GM12872 (cell line): ENCODE measurements at regions not wholly inside any gene's neighbourhood (a gene's known extent, or its start where the extent isn't known, plus 50 kb on each side); places are given as distances from the start of the nearest gene placed in this dataset.

ENCODE experiments used
- TF ChIP-seq, protein P1 (sequence below): IDR thresholded peaks from 3 replicates; pipeline ENCODE4 v1.5.1; 2011; ENCODE audit warnings: low read depth, mild to moderate bottlenecking, low read length, moderate library complexity; ENCODE audit not compliant: insufficient read depth

DNA sequence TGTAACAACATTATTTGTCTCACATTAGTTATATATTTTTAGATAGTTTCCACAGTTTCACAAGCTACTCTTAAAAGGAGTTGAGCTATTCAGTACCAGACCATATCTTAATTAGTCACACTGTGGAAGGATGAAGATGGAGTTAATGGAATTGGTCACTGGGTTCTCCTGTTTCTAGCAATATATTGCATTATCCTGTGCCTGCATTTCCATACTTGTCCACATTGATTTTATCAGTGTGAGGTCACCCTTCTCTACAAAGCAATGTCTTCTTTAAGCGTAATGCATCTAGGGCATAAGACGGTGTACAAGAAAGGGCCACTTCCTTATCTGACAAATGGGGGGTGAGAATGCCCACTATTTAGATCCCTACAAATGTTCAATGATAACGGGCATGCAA, 216.8 kb upstream of the TANK start:
- TF ChIP-seq, protein P1, sequence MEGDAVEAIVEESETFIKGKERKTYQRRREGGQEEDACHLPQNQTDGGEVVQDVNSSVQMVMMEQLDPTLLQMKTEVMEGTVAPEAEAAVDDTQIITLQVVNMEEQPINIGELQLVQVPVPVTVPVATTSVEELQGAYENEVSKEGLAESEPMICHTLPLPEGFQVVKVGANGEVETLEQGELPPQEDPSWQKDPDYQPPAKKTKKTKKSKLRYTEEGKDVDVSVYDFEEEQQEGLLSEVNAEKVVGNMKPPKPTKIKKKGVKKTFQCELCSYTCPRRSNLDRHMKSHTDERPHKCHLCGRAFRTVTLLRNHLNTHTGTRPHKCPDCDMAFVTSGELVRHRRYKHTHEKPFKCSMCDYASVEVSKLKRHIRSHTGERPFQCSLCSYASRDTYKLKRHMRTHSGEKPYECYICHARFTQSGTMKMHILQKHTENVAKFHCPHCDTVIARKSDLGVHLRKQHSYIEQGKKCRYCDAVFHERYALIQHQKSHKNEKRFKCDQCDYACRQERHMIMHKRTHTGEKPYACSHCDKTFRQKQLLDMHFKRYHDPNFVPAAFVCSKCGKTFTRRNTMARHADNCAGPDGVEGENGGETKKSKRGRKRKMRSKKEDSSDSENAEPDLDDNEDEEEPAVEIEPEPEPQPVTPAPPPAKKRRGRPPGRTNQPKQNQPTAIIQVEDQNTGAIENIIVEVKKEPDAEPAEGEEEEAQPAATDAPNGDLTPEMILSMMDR: no peak

DNA sequence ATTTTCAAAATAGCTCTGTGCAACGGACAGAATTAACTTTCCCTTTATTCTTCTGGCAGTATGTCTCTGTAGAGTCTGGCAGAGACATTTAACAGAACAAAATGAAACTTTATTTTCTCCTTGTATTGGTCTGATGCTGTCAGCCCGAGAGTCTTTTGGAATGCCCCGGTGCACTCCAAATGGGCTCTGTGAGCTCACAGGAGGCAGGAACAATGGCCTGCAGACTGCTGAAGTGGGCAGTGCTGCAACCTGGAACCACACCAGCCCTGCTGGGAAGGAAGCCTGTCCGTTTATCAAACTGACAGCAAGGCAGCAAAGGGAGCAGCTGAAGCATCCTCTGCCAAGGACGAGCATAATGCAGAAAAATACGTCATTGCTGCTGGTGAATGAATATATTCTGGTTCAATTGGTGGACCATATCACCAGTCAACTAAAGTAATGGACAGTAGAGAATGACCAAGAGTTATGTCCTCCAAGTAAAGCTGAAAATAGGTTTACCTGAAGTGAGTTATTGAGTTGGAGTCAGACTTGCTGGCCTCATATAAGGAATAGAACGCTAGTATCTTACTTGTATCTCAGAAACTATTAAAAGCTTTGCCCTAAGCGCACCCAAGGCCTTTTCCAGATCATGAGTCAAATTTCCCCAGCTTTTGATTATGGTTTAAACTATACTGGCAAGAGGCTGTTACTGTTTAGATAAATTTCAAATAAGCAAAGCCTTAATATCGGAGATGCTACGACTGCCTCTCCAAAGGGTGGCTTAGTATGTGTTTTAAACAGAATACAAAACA, 207.6 kb upstream of the TANK start:
- TF ChIP-seq, protein P1: no peak

DNA sequence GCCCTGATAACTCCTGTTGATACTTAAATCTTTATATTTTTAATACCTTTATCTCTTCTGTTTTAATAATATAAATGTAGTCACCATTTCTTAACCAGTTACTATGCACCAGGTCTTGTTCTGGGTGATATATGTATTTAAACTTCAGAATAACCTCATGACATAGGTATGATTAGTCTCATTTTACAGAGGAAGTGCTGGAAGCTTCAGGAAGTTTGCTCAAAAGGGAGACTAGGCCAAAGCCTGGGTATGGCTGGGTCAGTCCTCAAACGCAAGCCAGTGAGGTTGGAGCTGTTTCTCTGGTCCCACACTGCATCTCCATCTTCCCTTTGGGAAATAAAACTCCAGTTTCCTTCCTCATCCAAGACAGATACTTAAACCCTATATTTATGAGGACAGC, 204.7 kb upstream of the TANK start:
- TF ChIP-seq, protein P1: no peak

DNA sequence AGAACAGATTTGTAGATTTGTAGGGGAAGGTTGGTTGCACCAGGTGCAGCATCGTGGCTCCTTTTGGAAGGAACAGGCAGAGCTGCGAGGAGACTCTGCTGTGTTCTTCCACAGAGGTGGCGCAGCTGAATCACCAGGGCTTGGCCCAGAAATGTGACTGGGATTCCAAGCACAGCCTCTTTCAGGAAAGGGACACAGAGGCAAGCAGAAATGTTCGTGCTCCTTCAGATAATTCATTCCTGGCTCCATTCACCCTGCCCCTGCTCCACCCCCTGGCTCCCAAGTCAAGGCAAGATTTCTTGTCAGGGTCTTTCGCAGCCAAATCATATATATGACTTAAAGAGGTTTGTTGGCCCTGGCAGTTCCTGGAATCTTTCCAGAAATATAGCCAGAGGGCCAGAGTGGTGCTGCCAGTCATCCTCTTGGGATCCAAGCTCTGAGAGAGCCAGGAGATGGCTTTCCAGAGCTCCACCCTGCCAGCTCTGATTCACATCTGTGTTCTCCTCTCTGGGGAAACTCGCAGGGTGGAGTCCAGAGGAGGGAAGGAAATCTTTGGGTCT, 203.9 kb upstream of the TANK start:
- TF ChIP-seq, protein P1: no peak

DNA sequence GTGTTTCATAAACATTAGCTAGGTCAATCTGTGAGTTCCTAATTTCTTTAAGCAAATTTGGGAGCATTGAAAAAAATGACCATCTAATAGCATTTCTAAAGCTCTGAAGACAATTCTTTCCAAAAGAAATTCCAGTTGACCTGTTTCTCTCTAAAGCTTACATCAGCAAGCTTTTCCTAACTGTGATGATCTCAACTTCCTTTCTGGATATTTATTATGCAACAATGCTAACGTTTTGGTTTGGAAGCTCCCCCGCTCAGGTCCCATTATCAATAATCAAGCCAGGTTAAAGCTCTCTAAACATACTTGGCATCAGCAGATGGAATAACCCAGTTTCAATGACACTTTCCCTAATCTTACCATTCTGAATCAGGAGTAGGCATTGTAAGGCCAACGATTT, 196.3 kb upstream of the TANK start:
- TF ChIP-seq, protein P1: no peak

DNA sequence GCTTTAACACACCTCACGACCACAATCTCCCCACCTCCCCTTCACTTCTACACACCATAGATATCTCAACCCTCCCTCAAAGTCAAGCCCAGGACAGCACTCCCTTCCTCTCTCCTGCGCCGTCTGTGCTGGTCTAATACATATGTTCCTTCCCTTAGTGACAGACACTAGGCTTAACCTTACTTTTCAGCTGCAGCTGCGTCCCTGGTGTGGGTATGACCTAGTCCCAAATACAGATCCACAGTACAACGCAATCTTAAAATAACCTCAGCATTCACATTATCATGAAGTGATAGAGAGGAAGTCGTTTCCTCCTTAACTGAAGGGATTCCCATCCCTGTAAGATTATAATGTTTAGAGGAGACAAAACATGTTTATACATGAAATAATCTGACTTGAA, 192.7 kb upstream of the TANK start:
- TF ChIP-seq, protein P1: no peak

DNA sequence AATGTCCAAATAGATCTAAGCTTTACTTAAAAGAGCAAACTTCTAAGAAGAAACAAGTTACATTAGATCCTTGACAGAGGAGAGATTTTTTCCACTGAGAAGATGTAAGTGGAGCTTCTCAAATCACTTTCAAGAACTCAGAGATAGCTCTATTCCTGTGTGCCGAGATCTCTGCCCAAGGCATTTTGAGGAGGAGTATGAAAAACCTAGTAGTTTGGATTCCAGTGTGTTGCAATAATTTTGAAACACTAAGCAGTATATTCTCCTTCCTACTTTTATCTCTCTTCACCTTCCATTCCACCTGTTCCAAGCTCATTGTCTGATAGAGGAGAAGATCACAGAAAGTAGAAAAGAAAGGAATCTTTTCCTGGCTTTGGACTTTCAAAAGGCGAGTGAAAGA, 192.0 kb upstream of the TANK start:
- TF ChIP-seq, protein P1: no peak
